ENCODE measurements at regions not wholly inside any gene's neighbourhood (a gene's known extent, or its start where the extent isn't known, plus 50 kb on each side); places are given as distances from the start of the nearest gene placed in this dataset.
"Not testable (repeated sequence)": the region's sequence is repeated elsewhere in the genome, so short reads cannot be mapped to it uniquely, and the experiment has no call there.

GRCh38 chr13:61275736-61276135 is 139.9 kb downstream of the PCDH20 start:
- Histone ChIP-seq H3K4me3 (no peak overlapping the region), H3K36me3 (no peaks in the 10 kb centered on the region), H3K9me3 (no peaks in the 10 kb centered on the region), H3K27me3 (no peaks in the 10 kb centered on the region), H3K27ac (no peak overlapping the region), H3K4me1 (no peaks in the 10 kb centered on the region)
- TF ChIP-seq CTCF (IDR thresholded peaks at IDR 0.05 in 4 of 5, conservative IDR thresholded peaks at IDR 0.05 in 1 of 5) = no peak
- TF ChIP-seq POLR2A (IDR thresholded peaks at IDR 0.05) = no peak
- DNase-seq (no peak), ATAC-seq (no peak)
- in situ Hi-C loops (cut with MboI; ENCODE audit: low sequenced_read_pairs in 4 of 4) = no loop called here
- intact Hi-C loops (cut with DNase I; ENCODE audit: low total_unique reads) = no loop called here

GRCh38 chr13:61275251-61275650 is 140.4 kb downstream of the PCDH20 start:
- Histone ChIP-seq H3K27me3 (no peaks in the 10 kb centered on the region), H3K4me3 (no peak overlapping the region), H3K27ac (no peak overlapping the region), H3K9me3 (no peaks in the 10 kb centered on the region), H3K4me1 (no peaks in the 10 kb centered on the region), H3K36me3 (no peaks in the 10 kb centered on the region)
- intact Hi-C loops (cut with DNase I; ENCODE audit: low total_unique reads) = no loop called here
- in situ Hi-C loops (cut with MboI; ENCODE audit: low sequenced_read_pairs in 4 of 4) = no loop called here
- DNase-seq (no peak), ATAC-seq (no peak)
- TF ChIP-seq CTCF (IDR thresholded peaks at IDR 0.05 in 4 of 5, conservative IDR thresholded peaks at IDR 0.05 in 1 of 5) = no peak
- no peak for TF ChIP-seq POLR2A (IDR thresholded peaks at IDR 0.05)

- H3K36me3 ChIP-seq; DNase-seq; H3K9me3 ChIP-seq; in situ Hi-C loops (cut with MboI; ENCODE audit: low sequenced_read_pairs in 4 of 4); ATAC-seq; H3K4me3 ChIP-seq; intact Hi-C loops (cut with DNase I; ENCODE audit: low total_unique reads); H3K4me1 ChIP-seq; H3K27ac ChIP-seq; H3K27me3 ChIP-seq: not testable (repeated sequence)
These were observed 148.8 kb downstream of the PCDH20 start for GRCh38 chr13:61266896-61267295.

- Histone ChIP-seq H3K9me3 (no peaks in the 10 kb centered on the region), H3K4me1 (no peaks in the 10 kb centered on the region), H3K27me3 (no peaks in the 10 kb centered on the region), H3K27ac (no peak overlapping the region), H3K36me3 (no peaks in the 10 kb centered on the region), H3K4me3 (no peak overlapping the region)
- ATAC-seq (no peak), DNase-seq (no peak)
- intact Hi-C loops (cut with DNase I; ENCODE audit: low total_unique reads) (no loop called here), in situ Hi-C loops (cut with MboI; ENCODE audit: low sequenced_read_pairs in 4 of 4) (no loop called here)
- TF ChIP-seq CTCF (IDR thresholded peaks at IDR 0.05 in 4 of 5, conservative IDR thresholded peaks at IDR 0.05 in 1 of 5) (no peak), POLR2A (IDR thresholded peaks at IDR 0.05) (no peak)
These were observed 153.7 kb downstream of the PCDH20 start for GRCh38 chr13:61261746-61262472.

- in situ Hi-C loops (cut with MboI; ENCODE audit: low sequenced_read_pairs in 4 of 4) = no loop called here
- intact Hi-C loops (cut with DNase I; ENCODE audit: low total_unique reads) = no loop called here
These were observed 157.5 kb downstream of the PCDH20 start for GRCh38 chr13:61258185-61258584.

More at GRCh38 chr13:61258185-61258584, 157.5 kb downstream of the PCDH20 start:
- H3K27me3 ChIP-seq = no peaks in the 10 kb centered on the region
- H3K4me3 ChIP-seq = no peak overlapping the region
- H3K27ac ChIP-seq = no peak overlapping the region
- H3K9me3 ChIP-seq = no peaks in the 10 kb centered on the region
- no peaks in the 10 kb centered on the region for H3K36me3 ChIP-seq
- H3K4me1 ChIP-seq = no peaks in the 10 kb centered on the region
- no peak for TF ChIP-seq CTCF (IDR thresholded peaks at IDR 0.05 in 4 of 5, conservative IDR thresholded peaks at IDR 0.05 in 1 of 5)
- no peak for TF ChIP-seq POLR2A (IDR thresholded peaks at IDR 0.05)
- DNase-seq (no peak), ATAC-seq (no peak)

Measured in gastrocnemius medialis (tissue), 4 donors.